Heart left ventricle (tissue), 13 donors: ENCODE measurements at regions not wholly inside any gene's neighbourhood (a gene's known extent, or its start where the extent isn't known, plus 50 kb on each side); places are given as distances from the start of the nearest gene placed in this dataset.

Source experiments
- POLR2A ChIP-seq, 2 donors: fragments of 450-650 bp; IDR thresholded peaks; one replicate each; pipeline ENCODE4 v1.6.1; 2017; ENCODE audit warnings: antibody characterized with exemption in 2 of 2, mild to moderate bottlenecking in 2 of 2, moderate library complexity in 2 of 2
- TF ChIP-seq, protein P1 (sequence below), 12 donors: fragments of 200-600 bp; sonication (generic) in 4 of 12; IDR thresholded peaks; one replicate each; pipeline versions ENCODE4 v1.5.0 to v1.8.0; 2018 to 2022; ENCODE audit warnings: antibody characterized with exemption in 12 of 12, mild to moderate bottlenecking in 5 of 12
- donor health status: ischemic (EF 13 %, LVEDD 7.1; RV severe dilation, severe dysfunction).
- donor health status: DM: no; HTN: yes; CAD: no.
- donor health status: DM: no; HTN: no; CAD: no.
- donor health status: ischemic (EF 25% LVEDD 6.9; RV normal size, moderate dysfunction).
- donor health status: ischemic (EF 25% LVEDD 5.7; RV mildly dilated, moderate dysfunction).
- donor health status: ischemic (EF 35%, LVEDD 5.7; RV mildly dilated, moderate dysfunction).
- donor health status: nonischemic (EF 11% LVEDD 7.7; RV severe dilation, severe dysfunction).
- donor health status: DM: yes; HTN: yes; CAD: no.
- donor health status: PGD.
- donor health status: ischemic (EF 29% LVEDD 5.4; RV normal size, mild dysfunction).
- donor health status: nonischemic (EF 23%, LVEDD 6.1; RV moderate dilation, normal function).

DNA sequence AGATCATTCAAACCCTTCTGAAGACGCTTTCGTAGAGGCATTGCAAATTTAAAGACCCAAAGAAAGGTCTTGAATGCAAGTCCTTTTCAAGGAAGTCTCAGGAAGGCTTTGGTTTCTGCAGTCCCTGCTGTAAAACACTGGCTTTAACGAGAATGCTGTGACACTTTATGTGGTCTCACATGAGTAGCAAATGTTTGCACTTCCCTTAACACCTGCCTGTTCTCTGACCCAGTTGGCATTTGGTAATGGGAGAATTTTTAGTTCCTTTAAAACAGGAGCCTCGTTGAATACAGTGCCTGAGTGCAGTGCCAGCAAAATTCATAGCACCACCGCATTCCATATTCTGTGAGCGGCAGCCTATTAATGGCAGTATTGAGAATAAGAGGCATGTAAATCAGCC is 330.5 kb upstream of the PRKX start:
- TF ChIP-seq, protein P1, sequence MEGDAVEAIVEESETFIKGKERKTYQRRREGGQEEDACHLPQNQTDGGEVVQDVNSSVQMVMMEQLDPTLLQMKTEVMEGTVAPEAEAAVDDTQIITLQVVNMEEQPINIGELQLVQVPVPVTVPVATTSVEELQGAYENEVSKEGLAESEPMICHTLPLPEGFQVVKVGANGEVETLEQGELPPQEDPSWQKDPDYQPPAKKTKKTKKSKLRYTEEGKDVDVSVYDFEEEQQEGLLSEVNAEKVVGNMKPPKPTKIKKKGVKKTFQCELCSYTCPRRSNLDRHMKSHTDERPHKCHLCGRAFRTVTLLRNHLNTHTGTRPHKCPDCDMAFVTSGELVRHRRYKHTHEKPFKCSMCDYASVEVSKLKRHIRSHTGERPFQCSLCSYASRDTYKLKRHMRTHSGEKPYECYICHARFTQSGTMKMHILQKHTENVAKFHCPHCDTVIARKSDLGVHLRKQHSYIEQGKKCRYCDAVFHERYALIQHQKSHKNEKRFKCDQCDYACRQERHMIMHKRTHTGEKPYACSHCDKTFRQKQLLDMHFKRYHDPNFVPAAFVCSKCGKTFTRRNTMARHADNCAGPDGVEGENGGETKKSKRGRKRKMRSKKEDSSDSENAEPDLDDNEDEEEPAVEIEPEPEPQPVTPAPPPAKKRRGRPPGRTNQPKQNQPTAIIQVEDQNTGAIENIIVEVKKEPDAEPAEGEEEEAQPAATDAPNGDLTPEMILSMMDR (IDR thresholded peaks at IDR 0.05): no peak
- TF ChIP-seq POLR2A (IDR thresholded peaks at IDR 0.05): no peak
